ENCODE measurements at regions not wholly inside any gene's neighbourhood (a gene's known extent, or its start where the extent isn't known, plus 50 kb on each side); places are given as distances from the start of the nearest gene placed in this dataset.

GRCh38 chr12:125271892-125272291, 206.7 kb downstream of the AACS start:
- DNase-seq (ENCODE audit: low read depth): no peak

GRCh38 chr12:125272383-125272933, 207.2 kb downstream of the AACS start:
- DNase-seq (ENCODE audit: low read depth): no peak

- no peak for DNase-seq (ENCODE audit: low read depth)
Observed at GRCh38 chr12:125276567-125276966, 211.3 kb downstream of the AACS start.

- no peak for DNase-seq (ENCODE audit: low read depth)
Observed at GRCh38 chr12:125280482-125281377, 215.5 kb downstream of the AACS start.

- DNase-seq (ENCODE audit: low read depth): no peak
Observed at GRCh38 chr12:125282921-125283320, 217.7 kb downstream of the AACS start.

- no peak for DNase-seq (ENCODE audit: low read depth)
Observed at GRCh38 chr12:125283521-125283920, 218.3 kb downstream of the AACS start.

- no peak for DNase-seq (ENCODE audit: low read depth)
Observed at GRCh38 chr12:125284087-125284486, 218.9 kb downstream of the AACS start.

GRCh38 chr12:125284945-125285685, 219.9 kb downstream of the AACS start:
- no peak for DNase-seq (ENCODE audit: low read depth)

- no peak for DNase-seq (ENCODE audit: low read depth)
Observed at GRCh38 chr12:125286005-125286727, 220.9 kb downstream of the AACS start.

GRCh38 chr12:125287155-125287847, 222.1 kb downstream of the AACS start:
- DNase-seq (ENCODE audit: low read depth): no peak

- DNase-seq (ENCODE audit: low read depth): no peak
Observed at GRCh38 chr12:125288931-125289928, 224.0 kb downstream of the AACS start.

- no peak for DNase-seq (ENCODE audit: low read depth)
Observed at GRCh38 chr12:125289970-125290369, 224.7 kb downstream of the AACS start.

GRCh38 chr12:125292700-125293099, 227.5 kb downstream of the AACS start:
- no peak for DNase-seq (ENCODE audit: low read depth)

GRCh38 chr12:125295550-125295949, 230.3 kb downstream of the AACS start:
- no peak for DNase-seq (ENCODE audit: low read depth)

GRCh38 chr12:125296701-125297100, 231.5 kb downstream of the AACS start:
- no peak for DNase-seq (ENCODE audit: low read depth)

- no peak for DNase-seq (ENCODE audit: low read depth)
Observed at GRCh38 chr12:125299840-125300239, 234.6 kb downstream of the AACS start.

GRCh38 chr12:125300249-125300648, 235.0 kb downstream of the AACS start:
- no peak for DNase-seq (ENCODE audit: low read depth)

GRCh38 chr12:125303337-125303736, 238.1 kb downstream of the AACS start:
- no peak for DNase-seq (ENCODE audit: low read depth)

- no peak for DNase-seq (ENCODE audit: low read depth)
Observed at GRCh38 chr12:125304029-125304428, 238.8 kb downstream of the AACS start.

- DNase-seq (ENCODE audit: low read depth): no peak
Observed at GRCh38 chr12:125305231-125305630, 240.0 kb downstream of the AACS start.
